NCI-H2227 (cell line): ENCODE measurements at regions not wholly inside any gene's neighbourhood (a gene's known extent, or its start where the extent isn't known, plus 50 kb on each side); places are given as distances from the start of the nearest gene placed in this dataset.

Experiments
- DNase-seq: peaks from one replicate; lab custom pipeline; 2025; ENCODE audit not compliant: unreplicated experiment; lab: John Stamatoyannopoulos, UW

DNA sequence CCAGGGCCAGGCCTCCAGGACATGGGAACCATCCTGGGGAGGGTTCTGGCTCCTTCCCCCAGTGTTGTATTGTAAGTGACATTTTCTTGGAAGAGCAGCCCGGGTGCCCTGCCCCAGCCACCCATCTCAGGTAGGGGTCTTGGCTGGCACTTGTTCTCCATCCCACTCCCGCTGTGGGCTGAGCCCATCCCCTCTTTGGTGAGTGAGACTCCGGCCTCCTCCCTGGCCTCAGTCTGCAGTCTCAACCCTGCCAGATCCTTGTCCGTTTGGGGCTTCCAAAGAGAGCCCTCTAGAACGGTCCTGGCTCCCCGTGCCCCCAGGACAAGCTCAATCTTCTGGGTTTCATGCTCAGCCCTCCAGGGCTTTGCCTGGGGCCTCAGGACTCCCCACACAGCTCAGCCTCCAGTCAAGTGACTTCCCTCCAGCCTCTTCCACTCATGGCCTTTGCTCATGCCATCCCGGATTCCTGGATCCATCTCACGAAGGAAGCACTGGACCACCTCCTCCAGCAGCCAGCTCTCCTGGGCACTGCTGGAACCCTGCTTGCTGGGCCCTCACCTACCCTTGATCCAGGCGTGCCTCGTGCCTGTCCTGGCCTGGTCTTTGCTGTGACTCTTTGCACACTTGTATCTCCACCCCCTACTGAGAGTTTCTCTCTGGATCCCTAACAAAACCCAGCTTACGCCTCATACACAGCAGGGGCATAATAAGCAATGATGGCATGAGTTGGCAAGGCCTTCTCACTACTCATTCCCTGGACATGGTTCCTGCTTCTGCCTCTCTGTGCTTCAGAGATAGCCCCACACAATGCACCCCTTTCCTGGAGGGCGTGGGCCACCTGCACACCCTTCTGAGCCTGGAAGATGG is 297.4 kb upstream of the RTL1 start:
- no peak for DNase-seq

DNA sequence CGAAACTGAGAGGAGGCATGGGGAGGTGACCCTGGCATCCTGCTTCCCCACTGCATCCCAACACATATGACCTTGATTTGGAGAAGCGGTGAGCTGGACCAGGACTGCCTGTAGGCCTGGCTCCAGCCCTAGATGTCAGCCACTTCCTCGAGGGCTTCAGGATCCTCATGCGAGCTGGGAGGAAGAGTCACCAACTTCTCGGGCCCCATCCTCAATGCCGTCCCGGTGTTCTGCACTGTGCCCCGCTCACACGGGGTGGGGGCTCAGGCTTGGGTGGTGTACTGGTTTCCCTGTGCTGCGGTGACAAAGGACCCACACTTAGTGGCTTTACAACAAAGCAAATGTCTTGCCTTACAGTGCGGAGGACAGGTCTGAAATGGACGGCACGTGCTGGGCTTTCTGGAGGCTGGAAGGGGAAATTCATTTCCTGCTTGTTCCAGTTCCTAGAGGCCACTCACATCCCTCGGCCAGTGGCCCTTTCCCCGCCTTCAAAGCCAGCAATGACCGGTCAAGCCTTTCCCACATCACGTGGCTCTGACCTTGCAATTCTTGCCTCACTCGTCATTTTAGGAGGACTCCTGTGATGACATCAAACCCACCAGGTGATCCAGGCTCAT is 298.1 kb upstream of the RTL1 start:
- DNase-seq: no peak

DNA sequence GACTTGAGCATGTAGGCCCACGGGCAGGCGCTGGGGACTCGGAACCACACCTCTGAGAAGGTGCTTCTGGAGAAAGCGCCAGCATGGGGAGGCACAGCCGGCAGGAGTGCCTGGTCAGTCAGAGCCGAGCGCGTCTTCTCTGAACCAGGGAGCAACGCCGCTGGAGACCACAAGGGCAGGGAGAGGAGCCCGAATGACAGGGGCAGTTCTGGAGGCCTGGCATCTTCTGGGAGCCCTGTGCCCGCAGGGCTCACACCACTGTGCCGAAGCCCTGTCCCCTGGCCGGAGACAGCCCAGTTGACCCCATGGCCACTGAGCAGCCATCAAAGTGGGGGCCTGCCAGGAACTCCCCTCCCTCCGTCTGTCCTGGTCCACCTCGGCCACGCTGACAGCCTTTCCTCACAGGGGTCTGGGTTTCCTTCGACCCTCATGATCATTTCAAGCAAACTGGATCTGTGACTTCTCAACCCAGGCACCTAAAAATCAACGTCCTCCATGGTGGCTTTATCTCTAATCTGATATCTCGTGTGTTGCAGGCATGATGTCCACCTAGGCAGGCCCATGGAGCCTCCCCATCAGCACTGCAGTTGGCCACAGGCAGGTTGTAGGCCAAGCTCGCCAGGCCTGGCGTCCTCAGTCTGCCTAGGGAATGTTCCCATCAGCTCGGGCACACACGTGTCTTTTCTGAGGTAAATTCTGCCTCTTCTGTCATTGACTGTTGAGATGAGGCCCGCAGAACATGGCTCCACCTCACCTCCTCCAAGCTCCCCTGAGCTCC is 299.3 kb upstream of the RTL1 start:
- DNase-seq: no peak

- no peak for DNase-seq
Measured at GRCh38 chr14:101206556-101206955, 303.0 kb upstream of the RTL1 start.

DNA sequence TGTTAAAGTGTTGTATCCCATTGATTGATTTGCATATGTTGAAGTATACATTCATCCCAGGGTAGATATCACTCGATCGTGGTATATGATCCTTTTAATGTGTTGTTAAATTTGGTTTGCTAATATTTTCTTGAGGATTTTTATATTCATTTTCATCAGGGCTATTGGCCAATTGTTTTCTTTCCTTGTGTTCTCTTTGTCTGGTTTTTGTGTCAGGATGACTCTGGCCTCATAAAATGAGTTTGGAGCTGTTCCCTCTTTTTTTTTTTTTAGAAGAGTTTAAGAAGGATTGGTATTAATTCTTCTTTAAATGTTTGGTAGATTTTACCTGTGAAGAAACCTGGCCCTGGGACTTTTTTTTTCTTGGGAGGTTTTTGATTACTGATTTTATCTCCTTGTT is 303.5 kb upstream of the RTL1 start:
- no peak for DNase-seq

DNA sequence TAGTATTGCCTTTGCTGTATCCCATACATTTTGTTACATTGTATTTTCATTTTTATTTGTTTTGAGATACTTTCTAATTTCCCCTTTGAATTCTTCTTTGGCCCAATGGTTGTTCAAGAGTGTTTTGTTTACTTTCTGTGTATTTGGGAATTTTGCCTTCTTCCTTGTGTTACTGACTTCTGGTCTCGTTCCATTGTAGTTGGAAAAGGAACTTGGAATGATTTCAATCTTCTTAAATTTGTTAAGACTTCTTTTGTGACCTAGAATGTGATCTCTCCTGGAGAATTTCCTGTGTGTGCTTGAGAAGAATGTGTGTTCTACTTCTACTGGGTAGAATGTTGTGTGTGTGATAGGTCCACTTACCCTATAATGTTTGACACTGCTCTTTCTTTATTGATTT is 304.4 kb upstream of the RTL1 start:
- no peak for DNase-seq

DNA sequence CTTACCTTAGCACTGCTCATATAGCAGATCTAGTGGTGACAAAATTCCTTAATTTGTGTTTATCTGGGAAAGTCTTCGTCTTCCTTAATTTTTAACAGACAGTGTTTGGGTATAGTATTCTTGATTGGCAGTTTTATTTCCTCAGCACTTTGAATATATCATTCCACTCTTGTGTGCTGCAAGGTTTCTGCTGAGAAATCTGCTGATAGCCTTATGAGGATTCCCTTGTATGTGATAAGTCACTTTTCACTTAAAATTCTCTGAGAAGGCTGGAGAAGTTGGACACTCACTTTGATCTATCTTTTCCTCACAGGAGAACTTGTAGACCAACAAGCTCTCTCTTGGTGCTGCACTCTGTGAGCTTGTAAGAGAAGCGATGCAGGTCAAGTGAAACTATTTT is 306.1 kb upstream of the RTL1 start:
- DNase-seq: no peak

GRCh38 chr14:101215266-101215665 is 311.7 kb upstream of the RTL1 start:
- no peak for DNase-seq

DNA sequence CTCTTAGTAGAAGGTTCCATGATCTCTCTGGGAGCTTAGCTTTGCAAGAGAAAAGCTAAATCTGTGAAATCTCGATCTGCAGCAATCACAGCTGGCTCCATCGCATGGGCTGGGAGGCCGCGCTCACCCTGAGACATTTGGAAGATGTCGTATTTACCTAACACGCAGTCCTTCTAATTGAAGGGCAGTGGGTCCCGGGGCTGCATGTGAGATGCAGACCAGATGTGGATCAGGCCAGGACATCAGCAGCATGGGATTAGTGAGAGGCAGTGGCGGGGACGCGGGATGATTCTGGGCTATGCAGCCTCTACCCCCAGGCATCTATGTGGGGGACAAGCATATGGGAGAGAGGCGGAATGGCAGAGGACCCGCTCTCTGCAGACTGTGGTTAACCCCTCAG is 312.4 kb upstream of the RTL1 start:
- no peak for DNase-seq

DNA sequence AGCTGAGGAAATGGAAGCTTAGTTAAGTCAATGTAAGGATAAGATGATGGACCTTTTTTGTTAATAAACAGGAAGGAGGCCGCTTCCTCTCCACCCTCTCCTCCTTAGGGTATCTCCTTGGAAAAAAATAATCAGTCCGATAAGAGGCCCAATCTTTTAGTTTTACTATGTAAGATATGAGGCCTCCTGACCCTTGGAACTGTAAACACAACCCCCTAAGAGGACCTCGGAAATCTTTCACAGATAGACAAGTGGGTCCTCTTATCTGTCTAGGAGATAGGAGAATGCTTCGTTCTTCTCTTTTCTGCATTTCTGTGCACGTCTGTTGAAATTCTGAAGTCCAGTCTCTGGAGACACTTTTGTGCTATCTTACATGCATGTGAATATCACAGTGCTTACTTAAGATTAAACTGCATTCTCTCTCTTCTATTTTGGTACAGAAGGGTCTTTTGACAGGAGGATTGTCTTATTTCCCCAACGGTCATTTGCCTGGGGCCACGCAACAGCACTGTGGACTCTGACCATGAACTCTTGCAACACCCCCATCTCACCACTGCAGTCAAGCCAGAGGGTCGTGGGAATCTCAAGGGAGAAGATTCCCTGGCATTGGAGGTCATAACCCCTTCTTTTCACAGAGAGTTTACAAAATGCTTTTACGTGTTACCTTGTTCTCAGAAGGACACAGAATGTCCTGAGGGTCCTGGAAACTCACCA is 313.0 kb upstream of the RTL1 start:
- DNase-seq: no peak

DNA sequence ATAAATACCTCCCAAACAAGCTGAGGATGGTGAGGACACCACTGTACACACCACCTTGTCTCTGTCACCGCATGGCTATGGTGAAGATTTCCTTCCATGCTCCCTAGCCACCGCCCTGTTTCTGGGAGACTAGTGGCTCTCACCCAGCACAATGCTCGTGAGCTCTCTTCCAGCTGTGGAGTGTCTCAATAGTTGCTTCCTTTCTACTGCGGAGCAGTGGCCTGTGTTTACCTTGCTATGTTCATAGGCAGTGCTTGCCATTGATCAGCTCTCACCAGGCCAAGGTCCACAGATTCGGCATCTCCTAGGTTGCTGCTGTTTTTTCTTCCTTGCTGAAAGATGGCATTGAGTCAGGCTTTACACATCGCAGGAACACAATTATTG is 313.6 kb upstream of the RTL1 start:
- no peak for DNase-seq

DNA sequence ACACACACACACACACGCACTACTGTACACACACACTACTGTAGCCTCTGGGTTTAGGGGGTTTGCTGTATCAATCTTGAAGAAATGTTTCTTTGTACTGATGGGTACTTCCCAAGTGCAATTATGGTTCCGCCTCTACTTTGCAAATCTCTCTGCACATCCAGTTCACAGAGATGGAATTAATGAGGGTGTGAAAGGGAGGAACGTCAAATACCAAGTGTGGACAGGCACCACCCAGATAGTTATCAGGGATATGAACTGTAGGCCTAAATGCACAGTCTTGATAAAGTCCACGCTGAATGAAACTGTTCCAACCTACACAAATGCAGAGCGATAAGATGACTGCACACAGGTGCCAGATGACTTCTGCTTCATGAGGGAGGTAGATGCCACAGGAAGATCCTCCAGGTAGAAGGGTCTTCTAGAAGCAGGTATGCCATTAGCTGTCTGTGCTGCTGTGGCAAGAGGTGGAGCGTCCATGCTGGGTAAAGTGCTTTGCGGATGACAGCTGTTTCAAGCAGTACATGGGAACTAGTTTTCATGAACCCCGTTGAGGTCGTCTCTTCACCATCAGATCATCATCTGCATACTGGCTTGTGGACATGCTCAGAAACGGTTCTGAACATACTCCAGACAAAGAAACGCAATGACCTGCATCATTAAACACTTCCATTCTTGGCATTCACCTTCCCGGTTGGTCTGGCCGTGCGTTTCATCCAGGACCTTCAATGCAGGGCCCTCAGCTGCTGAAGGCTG is 314.3 kb upstream of the RTL1 start:
- no peak for DNase-seq

GRCh38 chr14:101219896-101220703 is 316.6 kb upstream of the RTL1 start:
- no peak for DNase-seq

DNA sequence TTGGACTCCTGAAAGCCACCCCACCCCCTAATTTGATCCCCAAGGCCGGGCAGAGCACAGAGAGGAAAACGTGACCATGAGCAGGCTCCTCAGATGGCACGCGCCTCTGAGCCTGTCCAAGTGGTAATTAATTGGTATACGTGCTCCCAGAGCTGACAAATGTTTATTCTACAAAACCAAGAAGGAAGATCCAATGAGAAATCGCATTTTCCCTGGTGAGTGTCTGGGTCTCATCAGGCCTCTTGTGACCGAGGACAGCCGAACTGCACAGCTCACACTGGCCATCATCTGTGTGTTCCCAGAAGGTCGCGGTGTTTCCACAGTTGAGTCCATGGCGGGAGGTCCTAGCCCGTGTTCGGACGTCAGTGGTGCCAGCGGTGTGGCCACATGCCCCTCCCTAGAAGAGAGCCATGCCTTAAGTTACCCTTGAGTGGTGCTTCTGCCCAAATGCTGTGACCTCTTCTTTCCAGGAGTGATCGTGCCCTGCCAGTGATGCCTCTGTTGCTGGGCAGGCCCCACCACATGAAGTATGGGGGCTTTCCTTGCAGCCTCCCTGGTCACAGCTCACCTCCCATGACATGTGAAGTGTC is 317.5 kb upstream of the RTL1 start:
- DNase-seq: no peak

DNA sequence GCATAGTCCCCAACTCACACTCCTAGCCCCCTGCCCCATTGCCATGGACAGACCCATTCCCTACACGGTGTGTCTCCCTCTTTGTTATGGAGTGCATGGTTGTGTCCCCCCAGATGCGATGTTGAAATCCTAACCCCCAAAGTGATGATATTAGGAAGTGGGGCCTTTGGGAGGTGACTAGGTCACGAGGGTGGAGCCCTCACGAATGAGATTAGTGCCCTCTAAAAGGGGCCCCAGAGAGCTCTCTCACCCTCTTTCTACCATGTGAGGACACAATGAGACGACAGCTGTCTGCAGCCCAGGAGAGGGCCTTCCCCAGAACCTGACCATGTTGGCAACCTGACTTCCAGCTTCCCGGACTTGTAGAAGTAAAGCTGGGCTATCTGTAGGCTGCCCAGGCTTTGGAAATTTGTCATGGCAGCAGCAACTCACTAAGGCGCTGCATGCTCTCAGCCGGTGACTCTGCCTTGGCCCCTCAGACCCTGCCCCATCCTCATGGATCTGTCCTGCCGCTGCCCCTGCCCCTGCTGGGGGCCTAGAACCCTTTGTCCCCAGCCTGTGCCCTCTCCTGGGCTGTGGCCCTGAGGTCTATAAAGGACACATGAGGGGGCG is 318.1 kb upstream of the RTL1 start:
- no peak for DNase-seq

GRCh38 chr14:101222362-101223070 is 319.0 kb upstream of the RTL1 start:
- DNase-seq: no peak

GRCh38 chr14:101223127-101223526 is 319.6 kb upstream of the RTL1 start:
- DNase-seq: no peak

DNA sequence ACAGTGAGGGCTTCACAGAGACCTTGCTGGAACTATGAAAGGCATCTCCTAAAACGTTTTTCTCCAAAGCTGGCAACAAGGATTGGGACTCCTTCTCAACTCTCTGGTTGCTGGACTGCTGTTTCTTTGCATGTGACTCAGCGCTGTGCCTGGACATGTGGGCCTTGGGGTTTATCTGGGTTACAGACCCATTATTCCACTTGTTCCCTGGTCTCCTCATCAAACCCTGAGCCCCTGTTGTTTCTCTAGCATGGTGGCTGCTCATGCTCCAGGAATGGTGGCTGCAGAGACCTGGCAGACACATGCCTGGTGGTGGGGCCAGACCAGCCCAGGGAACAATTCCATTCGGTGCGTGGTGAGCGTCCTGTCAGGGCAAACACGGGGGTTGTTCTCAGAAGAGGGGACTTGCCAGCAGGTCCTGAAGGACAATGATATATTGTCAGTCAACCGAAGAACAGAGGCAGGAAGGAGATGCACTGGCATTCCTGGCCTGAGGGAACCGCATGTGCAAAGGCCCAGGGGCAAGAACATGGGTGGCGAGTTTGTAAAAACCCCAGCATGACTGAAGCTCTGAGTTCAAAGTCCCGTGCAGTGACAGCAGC is 320.1 kb upstream of the RTL1 start:
- no peak for DNase-seq
